ENCODE measurements at regions not wholly inside any gene's neighbourhood (a gene's known extent, or its start where the extent isn't known, plus 50 kb on each side); places are given as distances from the start of the nearest gene placed in this dataset.

DNA sequence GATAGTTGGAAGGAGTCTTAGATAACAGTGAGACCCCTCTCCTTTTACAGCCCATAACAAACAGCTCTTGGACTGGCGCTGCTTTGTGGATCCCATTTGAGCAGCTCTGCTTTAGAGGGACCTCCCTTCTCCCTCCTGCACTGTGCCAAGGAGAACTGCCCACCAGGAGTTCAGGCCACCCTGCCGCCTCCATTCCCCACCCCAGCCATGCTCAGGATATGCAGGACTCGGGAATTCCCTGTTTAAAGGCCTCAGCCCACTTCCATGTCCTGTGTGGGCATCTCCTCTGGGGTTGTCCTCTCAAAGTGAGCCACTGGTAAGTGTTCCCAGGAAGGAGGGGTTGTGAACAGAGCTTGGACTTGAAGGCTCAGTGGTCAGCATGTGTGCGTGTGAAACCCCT, 78.9 kb upstream of the ADRA1D start:
- POLR2A ChIA-PET, result no interaction called here
- no peaks in the 10 kb centered on the region for H3K9me3 Mint-ChIP-seq
- CTCF ChIA-PET, result no interaction called here
- no peaks in the 10 kb centered on the region for H3K9me3 ChIP-seq (ENCODE audit: control insufficient read depth in 1 of 2, insufficient read depth in 1 of 2, low read length in 2 of 2)
- no peak overlapping the region for H3K27ac Mint-ChIP-seq
- intact Hi-C loops (cut with DNase I, micrococcal nuclease), result no loop called here
- no peaks in the 10 kb centered on the region for H3K4me1 ChIP-seq (ENCODE audit: insufficient read depth, low read length)
- peaks cover 6 to 7% of the 10 kb centered on the region in 2 experiments for H3K27me3 ChIP-seq (ENCODE audit: control insufficient read depth in 1 of 2, insufficient read depth in 2 of 2, low read length in 2 of 2)
- no peak for DNase-seq
- TF ChIP-seq CTCF (IDR thresholded peaks at IDR 0.05), result no peak
- H3K4me3 ChIP-seq (ENCODE audit: low read length), result no peak overlapping the region
- no peaks in the 10 kb centered on the region for H3K4me1 Mint-ChIP-seq (ENCODE audit: low read depth)
- no peak overlapping the region for H3K27ac ChIP-seq (ENCODE audit: low read depth in 1 of 2, low read length in 2 of 2)
- H3K27me3 Mint-ChIP-seq, result peaks cover 14% of the 10 kb centered on the region
- no peak overlapping the region for H3K4me3 Mint-ChIP-seq
- ATAC-seq (ENCODE audit: poor library complexity), result no peak
- no peaks in the 10 kb centered on the region for H3K36me3 Mint-ChIP-seq (ENCODE audit: low read depth)
- H3K36me3 ChIP-seq (ENCODE audit: insufficient read depth, low read length), result no peaks in the 10 kb centered on the region

DNA sequence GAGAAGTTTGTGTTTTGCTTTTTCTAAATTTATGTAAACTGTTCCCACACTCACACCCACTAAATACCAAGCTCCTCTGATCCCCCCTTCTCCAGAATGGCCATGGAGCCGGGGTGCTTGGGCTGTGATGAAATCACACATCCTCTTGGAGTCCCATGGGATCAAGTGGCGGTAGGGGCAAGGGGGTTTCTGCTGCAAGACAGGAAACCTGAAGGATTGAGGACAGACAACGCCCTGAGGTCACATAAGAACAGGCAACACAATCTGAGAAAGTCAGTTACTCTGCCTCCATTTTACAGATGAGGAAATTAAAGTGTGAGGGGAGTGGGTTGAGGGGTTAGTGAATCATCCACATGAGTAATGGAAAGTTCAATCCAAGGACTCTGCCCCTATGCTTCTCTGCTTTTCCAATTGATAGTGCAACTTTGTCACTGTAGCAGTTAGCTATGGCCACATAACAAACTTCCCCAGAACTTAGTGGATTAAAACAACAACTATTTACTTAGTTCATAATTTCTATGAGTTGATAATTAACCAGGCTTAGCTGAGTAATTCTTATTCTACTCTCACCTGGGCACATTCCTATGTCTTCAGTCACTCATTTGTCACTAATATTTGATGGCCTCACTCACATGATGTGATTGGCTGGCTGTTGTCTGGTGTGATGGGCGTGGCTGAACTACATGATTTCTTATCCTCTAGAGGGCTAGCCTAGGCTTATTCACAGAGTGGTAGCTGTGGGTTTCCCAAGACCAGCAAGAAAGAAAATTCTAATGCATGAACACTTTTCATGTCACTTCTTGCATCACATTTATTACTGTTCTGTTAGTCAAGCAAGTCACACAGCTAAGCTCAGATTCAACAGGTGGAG, 77.3 kb upstream of the ADRA1D start:
- POLR2A ChIA-PET, result no interaction called here
- Mint-ChIP-seq H3K27me3 (peaks cover under 1% of the 10 kb centered on the region), H3K27ac (no peak overlapping the region), H3K9me3 (no peaks in the 10 kb centered on the region), H3K4me3 (no peak overlapping the region), H3K36me3 (ENCODE audit: low read depth) (no peaks in the 10 kb centered on the region), H3K4me1 (ENCODE audit: low read depth) (no peaks in the 10 kb centered on the region)
- CTCF ChIA-PET, result no interaction called here
- no peak for TF ChIP-seq CTCF (IDR thresholded peaks at IDR 0.05)
- no peaks in the 10 kb centered on the region for H3K9me3 ChIP-seq (ENCODE audit: control insufficient read depth in 1 of 2, insufficient read depth in 1 of 2, low read length in 2 of 2)
- H3K4me1 ChIP-seq (ENCODE audit: insufficient read depth, low read length), result no peaks in the 10 kb centered on the region
- intact Hi-C loops (cut with DNase I, micrococcal nuclease), result no loop called here
- ATAC-seq (ENCODE audit: poor library complexity) (no peak), DNase-seq (no peak)
- no peak overlapping the region for H3K4me3 ChIP-seq (ENCODE audit: low read length)
- no peaks in the 10 kb centered on the region for H3K36me3 ChIP-seq (ENCODE audit: insufficient read depth, low read length)
- peaks cover 3 to 7% of the 10 kb centered on the region in 2 experiments for H3K27me3 ChIP-seq (ENCODE audit: control insufficient read depth in 1 of 2, insufficient read depth in 2 of 2, low read length in 2 of 2)
- no peak overlapping the region for H3K27ac ChIP-seq (ENCODE audit: low read depth in 1 of 2, low read length in 2 of 2)

DNA sequence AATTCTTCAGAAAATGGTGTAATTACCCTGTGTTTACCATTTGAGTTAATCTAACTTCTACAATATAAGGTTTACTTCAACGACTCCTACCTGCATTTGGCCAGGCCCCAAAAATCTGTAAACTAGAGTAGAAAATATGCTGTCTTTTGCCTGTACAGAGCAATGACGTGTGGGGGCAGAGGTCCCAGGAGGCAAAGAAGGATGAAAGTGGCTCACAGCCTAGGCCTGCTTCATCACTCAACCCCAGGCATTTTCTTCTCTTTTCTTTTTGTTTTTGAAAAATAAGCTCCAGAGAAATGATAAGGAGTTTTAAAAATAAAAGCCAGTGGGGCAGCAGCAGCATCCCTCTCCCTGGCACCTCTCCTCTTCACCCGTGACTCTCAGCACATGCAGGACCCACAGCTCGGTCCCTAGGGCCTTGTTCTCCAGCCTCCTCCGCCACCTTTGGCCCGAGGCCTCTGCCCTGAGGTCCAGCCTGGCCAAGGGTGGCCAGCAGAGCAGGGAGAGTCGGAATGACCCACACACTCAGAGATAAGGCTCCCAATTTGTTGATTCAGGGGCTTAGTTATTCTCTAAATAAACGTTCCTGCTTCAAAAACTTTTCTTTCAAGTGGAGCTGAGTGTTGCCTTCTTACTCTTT, 76.6 kb upstream of the ADRA1D start:
- H3K9me3 ChIP-seq (ENCODE audit: control insufficient read depth in 1 of 2, insufficient read depth in 1 of 2, low read length in 2 of 2), result no peaks in the 10 kb centered on the region
- no peak for ATAC-seq (ENCODE audit: poor library complexity)
- H3K27ac Mint-ChIP-seq, result no peak overlapping the region
- H3K4me3 Mint-ChIP-seq, result no peak overlapping the region
- CTCF ChIA-PET, result no interaction called here
- intact Hi-C loops (cut with DNase I, micrococcal nuclease), result no loop called here
- no peaks in the 10 kb centered on the region for H3K9me3 Mint-ChIP-seq
- no peak overlapping the region for H3K4me3 ChIP-seq (ENCODE audit: low read length)
- H3K36me3 Mint-ChIP-seq (ENCODE audit: low read depth), result no peaks in the 10 kb centered on the region
- no peaks in the 10 kb centered on the region for H3K36me3 ChIP-seq (ENCODE audit: insufficient read depth, low read length)
- no peaks in the 10 kb centered on the region for H3K27me3 Mint-ChIP-seq
- no peaks in the 10 kb centered on the region for H3K4me1 ChIP-seq (ENCODE audit: insufficient read depth, low read length)
- TF ChIP-seq CTCF (IDR thresholded peaks at IDR 0.05), result no peak
- peaks cover 3 to 7% of the 10 kb centered on the region in 2 experiments for H3K27me3 ChIP-seq (ENCODE audit: control insufficient read depth in 1 of 2, insufficient read depth in 2 of 2, low read length in 2 of 2)
- H3K4me1 Mint-ChIP-seq (ENCODE audit: low read depth), result no peaks in the 10 kb centered on the region
- H3K27ac ChIP-seq (ENCODE audit: low read depth in 1 of 2, low read length in 2 of 2), result no peak overlapping the region
- POLR2A ChIA-PET, result no interaction called here
- DNase-seq, result no peak
